ENCODE measurements at regions not wholly inside any gene's neighbourhood (a gene's known extent, or its start where the extent isn't known, plus 50 kb on each side); places are given as distances from the start of the nearest gene placed in this dataset.

DNA sequence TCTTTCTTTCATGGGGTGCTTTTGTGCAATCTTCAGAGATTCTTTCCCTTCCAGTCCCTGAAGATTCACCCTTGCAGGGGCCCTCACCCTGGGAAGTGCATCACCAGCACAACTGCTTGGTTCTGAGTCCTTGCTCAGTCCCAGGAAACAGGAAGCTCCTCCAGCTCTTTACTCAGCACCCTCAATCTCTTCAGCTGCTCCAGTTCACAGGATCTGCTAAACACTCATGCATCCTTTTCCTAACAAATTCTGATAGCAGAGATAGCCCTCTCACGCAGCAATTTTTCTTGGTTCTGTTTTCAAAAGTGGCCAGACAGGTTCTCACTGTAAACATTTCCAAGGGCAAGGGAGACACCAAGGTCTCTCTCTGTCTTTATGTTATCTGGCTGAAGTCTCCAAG lies 823.1 kb downstream of the LIG4 start:
- DNase-seq (ENCODE audit: low spot score): no peak
- Histone ChIP-seq H3K9me2 (replicated peaks; ENCODE audit: insufficient read depth) (no peaks in the 10 kb centered on the region), H3K27ac (no peak overlapping the region), H3K4me1 (ENCODE audit: insufficient read depth) (no peaks in the 10 kb centered on the region), H3K4me2 (no peak overlapping the region), H3K36me3 (replicated peaks; ENCODE audit: insufficient read depth, low read depth) (peaks cover 3% of the 10 kb centered on the region), H4K20me1 (ENCODE audit: insufficient read depth, poor library complexity, severe bottlenecking) (no peaks in the 10 kb centered on the region), H3K79me2 (no peaks in the 10 kb centered on the region), H2AFZ (no peak overlapping the region), H3K4me3 (no peak overlapping the region), H3K9me3 (ENCODE audit: low read depth) (no peaks in the 10 kb centered on the region), H3K27me3 (no peaks in the 10 kb centered on the region)
- TF ChIP-seq EZH2phosphoT487 (IDR thresholded peaks at IDR 0.05; ENCODE audit: low read depth, severe bottlenecking, unreplicated experiment) (no peak), EZH2 (IDR thresholded peaks at IDR 0.05; ENCODE audit: borderline replicate concordance) (no peak)
- TF ChIP-seq, protein P1, sequence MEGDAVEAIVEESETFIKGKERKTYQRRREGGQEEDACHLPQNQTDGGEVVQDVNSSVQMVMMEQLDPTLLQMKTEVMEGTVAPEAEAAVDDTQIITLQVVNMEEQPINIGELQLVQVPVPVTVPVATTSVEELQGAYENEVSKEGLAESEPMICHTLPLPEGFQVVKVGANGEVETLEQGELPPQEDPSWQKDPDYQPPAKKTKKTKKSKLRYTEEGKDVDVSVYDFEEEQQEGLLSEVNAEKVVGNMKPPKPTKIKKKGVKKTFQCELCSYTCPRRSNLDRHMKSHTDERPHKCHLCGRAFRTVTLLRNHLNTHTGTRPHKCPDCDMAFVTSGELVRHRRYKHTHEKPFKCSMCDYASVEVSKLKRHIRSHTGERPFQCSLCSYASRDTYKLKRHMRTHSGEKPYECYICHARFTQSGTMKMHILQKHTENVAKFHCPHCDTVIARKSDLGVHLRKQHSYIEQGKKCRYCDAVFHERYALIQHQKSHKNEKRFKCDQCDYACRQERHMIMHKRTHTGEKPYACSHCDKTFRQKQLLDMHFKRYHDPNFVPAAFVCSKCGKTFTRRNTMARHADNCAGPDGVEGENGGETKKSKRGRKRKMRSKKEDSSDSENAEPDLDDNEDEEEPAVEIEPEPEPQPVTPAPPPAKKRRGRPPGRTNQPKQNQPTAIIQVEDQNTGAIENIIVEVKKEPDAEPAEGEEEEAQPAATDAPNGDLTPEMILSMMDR (IDR thresholded peaks at IDR 0.05; ENCODE audit: poor library complexity): no peak
- WGBS (ENCODE audit: low lambda C conversion rate, missing lambda C conversion rate): 12% methylated on average over 1 of the region's 1 CpG

DNA sequence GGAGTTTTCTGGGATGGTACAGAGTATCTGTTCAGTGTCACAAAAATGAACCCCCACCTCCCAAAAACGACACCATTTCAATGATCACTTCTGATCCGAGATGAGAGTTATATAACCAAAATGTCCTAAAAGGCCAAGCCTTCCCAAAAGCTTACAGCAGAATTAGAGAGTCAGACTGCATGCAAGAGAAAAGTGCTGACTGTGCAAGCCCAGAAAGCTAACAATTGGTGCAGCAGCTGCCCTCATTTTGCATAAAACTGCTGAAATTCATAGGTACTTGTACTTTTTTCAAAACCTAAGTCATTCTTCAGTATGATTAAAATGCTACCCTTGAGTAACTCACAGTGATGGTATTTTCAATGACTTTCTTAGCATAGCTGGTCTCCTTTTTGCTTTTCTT lies 819.6 kb upstream of the ARGLU1 start:
- Histone ChIP-seq H3K4me2 (no peak overlapping the region), H3K4me1 (ENCODE audit: insufficient read depth) (no peaks in the 10 kb centered on the region), H3K9me3 (ENCODE audit: low read depth) (no peaks in the 10 kb centered on the region), H3K9me2 (replicated peaks; ENCODE audit: insufficient read depth) (no peaks in the 10 kb centered on the region), H4K20me1 (ENCODE audit: insufficient read depth, poor library complexity, severe bottlenecking) (no peaks in the 10 kb centered on the region), H3K4me3 (no peak overlapping the region), H2AFZ (no peak overlapping the region), H3K36me3 (replicated peaks; ENCODE audit: insufficient read depth, low read depth) (no peaks in the 10 kb centered on the region), H3K27me3 (no peaks in the 10 kb centered on the region), H3K79me2 (no peaks in the 10 kb centered on the region), H3K27ac (no peak overlapping the region)
- DNase-seq (ENCODE audit: low spot score): no peak
- WGBS (ENCODE audit: low lambda C conversion rate, missing lambda C conversion rate): 59% methylated on average over 2 of the region's 2 CpGs
- no peak for TF ChIP-seq EZH2phosphoT487 (IDR thresholded peaks at IDR 0.05; ENCODE audit: low read depth, severe bottlenecking, unreplicated experiment)
- TF ChIP-seq EZH2 (IDR thresholded peaks at IDR 0.05; ENCODE audit: borderline replicate concordance): no peak
- TF ChIP-seq, protein P1 (IDR thresholded peaks at IDR 0.05; ENCODE audit: poor library complexity): no peak

DNA sequence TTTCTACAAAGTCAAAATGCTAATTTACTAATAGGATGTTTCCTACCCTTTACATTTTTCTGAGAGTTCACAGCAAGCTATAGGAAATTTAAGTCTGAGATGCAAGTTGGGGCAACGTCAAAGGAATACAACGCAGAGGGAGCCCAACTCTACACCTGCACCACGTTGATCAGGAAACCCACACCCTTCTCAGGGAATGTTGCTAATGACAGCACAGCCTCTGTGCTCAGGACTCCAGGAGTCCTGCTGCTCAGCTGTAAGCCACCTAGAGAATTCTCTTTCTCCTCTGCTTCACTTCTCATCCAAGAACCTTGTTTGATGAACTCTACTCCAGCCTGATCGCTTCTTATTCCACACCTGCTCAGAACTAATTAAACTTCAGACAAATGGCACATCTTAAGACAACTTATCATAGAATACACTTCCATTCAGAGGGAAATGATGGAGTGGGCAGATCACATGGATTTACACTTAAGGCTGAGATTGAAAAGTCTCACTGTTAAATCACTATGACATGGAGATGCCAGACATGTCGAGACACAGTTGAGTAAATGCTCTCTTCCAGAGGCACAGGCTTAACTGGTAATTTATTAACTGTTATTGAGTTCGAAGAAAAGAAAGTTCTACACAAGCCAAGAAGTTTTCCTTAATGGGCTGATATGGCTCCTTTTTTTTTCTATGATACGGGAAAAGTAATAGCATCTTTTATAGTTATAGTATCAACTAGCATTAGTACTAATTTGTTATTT lies 811.6 kb upstream of the ARGLU1 start:
- Histone ChIP-seq H3K27me3 (no peaks in the 10 kb centered on the region), H3K9me3 (ENCODE audit: low read depth) (no peaks in the 10 kb centered on the region), H2AFZ (no peak overlapping the region), H3K4me1 (ENCODE audit: insufficient read depth) (no peaks in the 10 kb centered on the region), H3K4me3 (no peak overlapping the region), H3K27ac (no peak overlapping the region), H3K4me2 (no peak overlapping the region), H3K79me2 (no peaks in the 10 kb centered on the region), H4K20me1 (ENCODE audit: insufficient read depth, poor library complexity, severe bottlenecking) (no peaks in the 10 kb centered on the region), H3K9me2 (replicated peaks; ENCODE audit: insufficient read depth) (no peaks in the 10 kb centered on the region), H3K36me3 (replicated peaks; ENCODE audit: insufficient read depth, low read depth) (no peaks in the 10 kb centered on the region)
- WGBS (ENCODE audit: low lambda C conversion rate, missing lambda C conversion rate): 42% methylated on average over 7 of the region's 7 CpGs
- DNase-seq (ENCODE audit: low spot score): no peak
- TF ChIP-seq EZH2 (IDR thresholded peaks at IDR 0.05; ENCODE audit: borderline replicate concordance) (no peak), EZH2phosphoT487 (IDR thresholded peaks at IDR 0.05; ENCODE audit: low read depth, severe bottlenecking, unreplicated experiment) (no peak)
- TF ChIP-seq, protein P1 (IDR thresholded peaks at IDR 0.05; ENCODE audit: poor library complexity): no peak

Measured in hepatocyte (in vitro differentiated cells).